Stomach smooth muscle (tissue), 2 donors: ENCODE measurements at regions not wholly inside any gene's neighbourhood (a gene's known extent, or its start where the extent isn't known, plus 50 kb on each side); places are given as distances from the start of the nearest gene placed in this dataset.
"Not testable (repeated sequence)": the region's sequence is repeated elsewhere in the genome, so short reads cannot be mapped to it uniquely, and the experiment has no call there.

Experiments
- H3K27ac ChIP-seq: one replicate; pipeline ENCODE4 v1.7.0; 2013; ENCODE audit warnings: mild to moderate bottlenecking, low read length, inconsistent platforms
- H3K27me3 ChIP-seq, 2 donors: one replicate each; pipeline ENCODE4 v1.7.0; 2013; ENCODE audit warnings: low read length in 2 of 2; ENCODE audit not compliant: insufficient read depth in 2 of 2, control insufficient read depth in 1 of 2
- H3K36me3 ChIP-seq, 2 donors: one replicate each; pipeline ENCODE4 v1.7.0; 2013; ENCODE audit warnings: low read length in 2 of 2; ENCODE audit not compliant: control insufficient read depth in 2 of 2, insufficient read depth in 2 of 2
- H3K4me1 ChIP-seq: one replicate; pipeline ENCODE4 v1.7.0; 2013; ENCODE audit warnings: low read length; ENCODE audit not compliant: control insufficient read depth, insufficient read depth
- H3K4me3 ChIP-seq, 2 donors: one replicate each; pipeline ENCODE4 v1.7.0; 2013; ENCODE audit warnings: low read length in 2 of 2
- H3K9ac ChIP-seq, 2 donors: one replicate each; pipeline ENCODE4 v1.7.0; 2013; ENCODE audit warnings: low read length in 2 of 2, mild to moderate bottlenecking in 1 of 2
- H3K9me3 ChIP-seq, 2 donors: one replicate each; pipeline ENCODE4 v1.7.0; 2013; ENCODE audit warnings: low read length in 2 of 2; ENCODE audit not compliant: control insufficient read depth in 2 of 2
- donor health status: healthy.
- donor health status: Pancreatic carcinoma.

- Histone ChIP-seq H3K27ac (no peak overlapping the region), H3K27me3 (no peaks in the 10 kb centered on the region), H3K9me3 (no peaks in the 10 kb centered on the region), H3K36me3 (no peaks in the 10 kb centered on the region), H3K4me3 (no peak overlapping the region), H3K4me1 (no peaks in the 10 kb centered on the region), H3K9ac (no peak overlapping the region)
Observed at GRCh38 chr2:106293271-106293783, 99.2 kb upstream of the UXS1 start.

GRCh38 chr2:106292627-106293026 is 98.5 kb upstream of the UXS1 start:
- Histone ChIP-seq H3K9me3 (no peaks in the 10 kb centered on the region), H3K36me3 (no peaks in the 10 kb centered on the region), H3K27ac (no peak overlapping the region), H3K4me1 (no peaks in the 10 kb centered on the region), H3K9ac (no peak overlapping the region), H3K4me3 (no peak overlapping the region), H3K27me3 (no peaks in the 10 kb centered on the region)

DNA sequence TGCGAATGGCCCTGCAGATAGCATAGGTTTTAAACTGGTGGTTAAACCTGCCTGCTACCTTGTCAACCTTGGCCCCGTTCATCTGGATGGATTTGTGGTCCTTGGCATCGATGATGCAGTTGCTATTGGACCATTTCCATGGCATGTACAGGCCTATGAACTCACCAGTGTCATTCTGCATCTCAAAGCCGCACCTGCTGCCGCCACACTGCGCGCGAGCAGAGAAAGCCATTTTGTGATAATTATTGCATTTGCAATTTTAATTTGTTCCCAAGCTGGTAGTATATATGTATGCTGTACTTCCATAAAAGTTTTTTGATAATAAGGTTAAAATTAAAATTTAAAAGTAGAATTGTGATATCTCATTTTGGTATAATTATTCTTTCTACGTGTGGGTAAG is 94.8 kb upstream of the UXS1 start:
- H3K9ac ChIP-seq: no peak overlapping the region
- no peaks in the 10 kb centered on the region for H3K36me3 ChIP-seq
- H3K27ac ChIP-seq: no peak overlapping the region

DNA sequence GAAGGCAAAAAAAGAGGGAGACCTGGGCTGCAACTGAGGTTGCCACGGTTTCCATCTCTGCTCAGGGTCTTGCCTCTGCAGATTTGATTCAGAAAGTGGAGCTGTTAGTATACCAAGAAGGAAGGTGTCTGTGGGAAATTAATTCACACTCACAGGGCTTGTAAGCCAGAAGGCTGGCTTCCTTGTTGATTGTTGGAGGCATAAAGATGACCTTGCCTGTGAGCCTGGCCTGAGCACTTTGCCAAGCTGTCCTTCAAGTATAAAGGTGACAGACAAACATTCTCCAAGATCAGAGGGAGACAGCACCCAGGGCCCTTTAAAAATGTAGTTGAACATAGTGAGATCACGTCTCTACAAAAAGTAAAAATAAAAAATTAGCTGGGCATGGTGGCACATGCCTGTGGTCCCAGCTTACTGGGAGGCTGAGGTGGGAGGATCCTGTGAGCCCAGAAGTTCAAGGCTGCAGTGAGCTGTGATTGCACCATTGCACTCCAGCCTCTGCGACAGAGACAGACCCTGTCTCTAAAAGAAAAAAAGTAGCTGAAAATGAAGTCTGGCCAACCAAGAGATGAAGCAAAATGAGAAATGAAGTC is 91.2 kb upstream of the UXS1 start:
- H3K4me1 ChIP-seq: peaks cover 45% of the 10 kb centered on the region
- no peak overlapping the region for H3K4me3 ChIP-seq
- no peaks in the 10 kb centered on the region for H3K9me3 ChIP-seq
- H3K36me3 ChIP-seq: no peaks in the 10 kb centered on the region
- H3K27me3 ChIP-seq: no peaks in the 10 kb centered on the region
- no peak overlapping the region for H3K9ac ChIP-seq
- peak overlapping the region; percentile 79 for H3K27ac ChIP-seq

More for the DNA sequence above, 94.8 kb upstream of the UXS1 start:
- Histone ChIP-seq H3K4me3 (no peak overlapping the region), H3K4me1 (peaks cover 13% of the 10 kb centered on the region), H3K9me3 (no peaks in the 10 kb centered on the region), H3K27me3 (no peaks in the 10 kb centered on the region)

GRCh38 chr2:106284691-106285202 is 90.6 kb upstream of the UXS1 start:
- H3K9ac ChIP-seq: no peak overlapping the region
- no peaks in the 10 kb centered on the region for H3K9me3 ChIP-seq
- no peaks in the 10 kb centered on the region for H3K36me3 ChIP-seq
- H3K27ac ChIP-seq: peak overlapping the region; percentile 79
- peaks cover 49% of the 10 kb centered on the region for H3K4me1 ChIP-seq
- H3K4me3 ChIP-seq: no peak overlapping the region
- H3K27me3 ChIP-seq: no peaks in the 10 kb centered on the region

DNA sequence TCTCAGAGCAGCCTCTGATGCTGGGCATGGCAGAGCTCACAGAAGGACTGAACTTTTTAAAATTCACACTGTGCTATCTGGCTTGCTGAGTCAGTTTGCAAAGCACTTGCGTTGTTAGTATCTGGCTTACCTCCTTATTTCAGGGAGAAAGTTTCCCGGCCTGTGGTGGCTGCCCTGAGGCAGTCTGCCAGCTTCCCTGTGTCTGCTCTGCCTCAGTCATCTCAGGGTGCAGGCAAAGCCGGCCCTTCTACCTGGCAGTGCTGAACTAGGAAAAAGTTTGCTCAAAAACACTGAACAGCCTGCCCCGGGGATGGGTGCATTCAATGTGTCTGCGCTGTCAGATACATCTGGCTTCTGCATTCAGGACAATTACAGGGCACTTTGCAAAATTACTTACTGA is 90.2 kb upstream of the UXS1 start:
- H3K4me3 ChIP-seq: peak overlapping the region in 1 of 2 donors; percentile 8
- H3K9ac ChIP-seq: peak overlapping the region in 1 of 2 donors; percentile 42
- peak overlapping the region; percentile 79 for H3K27ac ChIP-seq
- H3K27me3 ChIP-seq: no peaks in the 10 kb centered on the region
- H3K9me3 ChIP-seq: no peaks in the 10 kb centered on the region
- H3K36me3 ChIP-seq: no peaks in the 10 kb centered on the region
- peaks cover 49% of the 10 kb centered on the region for H3K4me1 ChIP-seq

GRCh38 chr2:106283228-106284152 is 89.4 kb upstream of the UXS1 start:
- not testable (repeated sequence) for H3K27me3 ChIP-seq, H3K9me3 ChIP-seq, H3K36me3 ChIP-seq
- Histone ChIP-seq H3K27ac (peak overlapping the region; percentile 79), H3K4me3 (peak overlapping the region in 1 of 2 donors; percentile 8), H3K9ac (peak overlapping the region; percentile 28 to 42), H3K4me1 (peaks cover 50% of the 10 kb centered on the region)

DNA sequence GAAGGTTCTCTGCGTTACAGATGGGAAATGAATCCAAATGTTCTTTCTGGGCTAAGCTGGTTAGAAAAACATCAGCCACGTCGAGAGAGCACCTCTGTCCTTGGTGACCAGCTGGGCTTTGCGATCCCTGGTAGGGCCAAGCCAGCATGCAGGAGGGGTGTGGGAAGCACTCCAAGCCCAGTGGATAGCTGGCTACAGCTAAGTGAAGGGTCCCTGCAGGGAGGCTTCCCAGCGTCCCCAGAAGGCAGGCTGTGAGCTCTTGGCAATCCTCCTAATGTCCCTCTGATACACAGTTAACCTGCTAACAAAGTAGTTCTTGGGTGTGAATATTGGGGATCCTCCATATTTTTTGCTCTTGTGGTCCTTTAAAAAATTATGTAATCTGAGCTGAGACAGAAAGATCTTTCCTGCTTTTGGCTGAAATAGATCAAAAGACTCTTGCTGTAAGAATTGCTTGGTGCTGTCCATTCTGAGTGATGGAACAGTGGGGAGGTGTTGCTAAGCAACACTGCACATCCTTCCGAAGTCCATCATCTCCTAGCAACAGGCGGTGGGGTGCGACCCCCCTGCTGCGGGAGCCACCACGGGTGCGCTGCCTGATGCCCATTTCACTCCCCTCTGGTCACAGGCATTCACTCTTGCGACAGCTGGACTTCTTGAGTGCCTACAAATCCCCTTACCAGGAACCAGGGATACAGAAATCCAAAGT is 88.5 kb upstream of the UXS1 start:
- peaks cover 52% of the 10 kb centered on the region for H3K4me1 ChIP-seq
- H3K9ac ChIP-seq: no peak overlapping the region
- H3K27ac ChIP-seq: peak overlapping the region; percentile 79
- H3K27me3 ChIP-seq: no peaks in the 10 kb centered on the region
- H3K36me3 ChIP-seq: no peaks in the 10 kb centered on the region
- no peak overlapping the region for H3K4me3 ChIP-seq
- H3K9me3 ChIP-seq: no peaks in the 10 kb centered on the region

DNA sequence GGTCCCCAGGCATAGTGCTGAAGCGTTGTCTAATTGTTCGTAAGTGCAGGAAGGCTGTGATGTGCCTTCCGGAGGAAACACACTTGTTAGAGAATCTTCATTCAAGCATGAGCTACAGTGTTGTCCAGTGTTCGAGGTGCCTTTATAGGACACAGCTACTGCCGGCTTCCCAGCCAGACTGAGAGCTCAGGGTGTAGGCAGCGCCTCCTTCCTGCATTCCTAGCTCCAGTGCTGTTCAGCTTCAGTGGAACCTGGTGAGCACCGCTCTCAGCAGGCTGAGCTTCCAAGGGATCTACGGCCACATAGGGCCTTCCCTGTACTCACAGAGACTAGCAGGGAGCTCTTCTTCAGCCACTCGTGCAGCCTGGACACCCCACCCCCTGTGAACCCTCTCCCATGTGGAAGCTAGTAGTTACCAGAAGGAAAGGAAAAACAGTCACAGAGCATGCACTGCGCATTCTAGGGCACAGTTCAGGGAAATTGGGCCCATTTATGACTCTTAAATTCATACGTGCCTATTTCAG is 87.9 kb upstream of the UXS1 start:
- H3K9me3 ChIP-seq, H3K4me3 ChIP-seq, H3K9ac ChIP-seq, H3K36me3 ChIP-seq, H3K27me3 ChIP-seq: not testable (repeated sequence)
- Histone ChIP-seq H3K4me1 (peaks cover 52% of the 10 kb centered on the region), H3K27ac (peak overlapping the region; percentile 79)

DNA sequence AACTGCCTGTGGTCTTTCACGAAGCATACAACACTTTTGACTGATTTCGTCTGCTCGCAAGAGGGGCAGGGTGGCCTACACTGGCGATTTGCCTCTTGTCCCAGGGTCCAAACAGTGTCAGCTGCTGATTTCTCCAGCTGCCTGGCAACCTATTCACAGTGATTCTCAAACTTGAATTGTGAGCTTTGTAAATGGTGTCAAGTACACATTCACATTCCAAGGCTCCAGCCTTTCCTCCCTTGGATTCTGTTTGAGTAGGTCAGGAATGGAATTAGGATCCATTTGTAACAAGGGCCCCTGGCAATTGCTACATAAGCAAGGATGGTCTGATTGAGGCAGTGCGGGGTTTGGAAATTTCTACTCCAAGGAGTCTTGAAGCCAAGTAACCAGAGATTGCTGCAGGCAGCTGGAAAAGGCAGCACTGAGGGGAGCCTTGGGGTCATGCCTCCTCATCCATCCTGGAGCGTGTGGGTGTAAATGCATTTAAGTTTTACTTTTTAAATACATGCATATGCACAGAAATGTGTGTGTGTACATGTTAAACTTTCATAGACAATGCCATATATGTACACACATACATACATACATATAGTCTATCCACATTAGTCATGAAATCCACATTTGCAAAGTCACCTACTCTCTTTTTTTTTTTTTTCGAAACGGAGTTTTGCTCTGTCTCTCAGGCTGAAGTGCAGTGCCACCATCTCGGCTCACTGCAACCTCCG is 86.8 kb upstream of the UXS1 start:
- H3K9ac ChIP-seq: no peak overlapping the region
- peaks cover 52% of the 10 kb centered on the region for H3K4me1 ChIP-seq
- no peaks in the 10 kb centered on the region for H3K36me3 ChIP-seq
- H3K9me3 ChIP-seq: no peaks in the 10 kb centered on the region
- no peak overlapping the region for H3K27ac ChIP-seq
- no peak overlapping the region for H3K4me3 ChIP-seq
- H3K27me3 ChIP-seq: no peaks in the 10 kb centered on the region
